T-helper 1 cell treated with Interleukin-12 subunit alpha and Interleukin-12 subunit beta and Interleukin-4 antibody, amounts not matched to agents 30 ng/mL and 1 ng/mL, for 36 hours (primary cell): ENCODE measurements at regions not wholly inside any gene's neighbourhood (a gene's known extent, or its start where the extent isn't known, plus 50 kb on each side); places are given as distances from the start of the nearest gene placed in this dataset.

Experiments used
- intact Hi-C: fragments of 100-400 bp; cut with micrococcal nuclease; formaldehyde crosslinking; loops from one replicate; pipeline ENCODE4 v1.15.1; 2024

- intact Hi-C loops: no loop called here
These were observed 91.5 kb upstream of the SCOC start for GRCh38 chr4:140281828-140282552.

GRCh38 chr4:140277576-140277975 is 95.9 kb upstream of the SCOC start:
- intact Hi-C loops: no loop called here

GRCh38 chr4:140271553-140271952 is 101.9 kb upstream of the SCOC start:
- intact Hi-C loops: no loop called here

GRCh38 chr4:140269369-140269768 is 104.1 kb upstream of the SCOC start:
- intact Hi-C loops: no loop called here

- intact Hi-C loops: no loop called here
These were observed 105.1 kb upstream of the SCOC start for GRCh38 chr4:140268186-140268841.

- intact Hi-C loops: no loop called here
These were observed 105.9 kb upstream of the SCOC start for GRCh38 chr4:140267576-140267975.

GRCh38 chr4:140266958-140267568 is 106.4 kb upstream of the SCOC start:
- intact Hi-C loops: no loop called here

- intact Hi-C loops: no loop called here
These were observed 106.2 kb upstream of the MAML3 start for GRCh38 chr4:140260227-140260626.

- intact Hi-C loops: no loop called here
These were observed 104.5 kb upstream of the MAML3 start for GRCh38 chr4:140258476-140258875.

- intact Hi-C loops: no loop called here
These were observed 103.7 kb upstream of the MAML3 start for GRCh38 chr4:140257461-140258305.

- intact Hi-C loops: no loop called here
These were observed 103.0 kb upstream of the MAML3 start for GRCh38 chr4:140256941-140257340.

- intact Hi-C loops: no loop called here
These were observed 102.4 kb upstream of the MAML3 start for GRCh38 chr4:140256335-140256734.

GRCh38 chr4:140255927-140256326 is 101.9 kb upstream of the MAML3 start:
- intact Hi-C loops: no loop called here

- intact Hi-C loops: no loop called here
These were observed 101.5 kb upstream of the MAML3 start for GRCh38 chr4:140255467-140255866.

- intact Hi-C loops: loop anchor here (5.0 kb wide), 4 partner anchors 118 to 397 kb away; partner anchors contain the start of genes ELMOD2 and SCOC
These were observed 100.8 kb upstream of the MAML3 start for GRCh38 chr4:140254651-140255299.

- intact Hi-C loops: loop anchor here (1.0 to 5.0 kb wide), 13 partner anchors 103 to 650 kb away; partner anchors contain the start of genes ELMOD2 and SCOC
These were observed 99.6 kb upstream of the MAML3 start for GRCh38 chr4:140253556-140254027.

GRCh38 chr4:140252742-140253555 is 99.0 kb upstream of the MAML3 start:
- intact Hi-C loops: loop anchor here (1.0 to 5.0 kb wide), 13 partner anchors 103 to 650 kb away; partner anchors contain the start of genes ELMOD2 and SCOC

- intact Hi-C loops: loop anchor here (2.0 to 5.0 kb wide), 5 partner anchors 120 to 395 kb away; partner anchors contain the start of genes ELMOD2 and SCOC
These were observed 98.3 kb upstream of the MAML3 start for GRCh38 chr4:140252141-140252741.

- intact Hi-C loops: loop anchor here (5.0 kb wide), 4 partner anchors 121 to 394 kb away; partner anchors contain the start of genes ELMOD2 and SCOC
These were observed 97.6 kb upstream of the MAML3 start for GRCh38 chr4:140251571-140251970.
